ENCODE measurements at regions not wholly inside any gene's neighbourhood (a gene's known extent, or its start where the extent isn't known, plus 50 kb on each side); places are given as distances from the start of the nearest gene placed in this dataset.

- TF ChIP-seq ZNF281 (CRISPR knock-in tag; IDR thresholded peaks at IDR 0.05) = no peak
- no peak for TF ChIP-seq SMAD4 (CRISPR knock-in tag; IDR thresholded peaks at IDR 0.05)
- no peak for TF ChIP-seq MLX (CRISPR knock-in tag; IDR thresholded peaks at IDR 0.05)
- TF ChIP-seq TCF7 (CRISPR knock-in tag; IDR thresholded peaks at IDR 0.05; ENCODE audit: low read depth) = no peak
- no peak for TF ChIP-seq FOXJ3 (CRISPR knock-in tag; IDR thresholded peaks at IDR 0.05; ENCODE audit: borderline replicate concordance)
- TF ChIP-seq ELF4 (CRISPR knock-in tag; IDR thresholded peaks at IDR 0.05; ENCODE audit: low read depth) = no peak
- no peak for TF ChIP-seq MXD4 (CRISPR knock-in tag; IDR thresholded peaks at IDR 0.05; ENCODE audit: borderline replicate concordance)
- TF ChIP-seq RELA (CRISPR knock-in tag; IDR thresholded peaks at IDR 0.05; ENCODE audit: borderline replicate concordance) = no peak
These were observed 185.5 kb downstream of the FOXL1 start (continued) for GRCh38 chr16:86763819-86764218.

- Mint-ChIP-seq H3K36me3 (no peaks in the 10 kb centered on the region), H3K27ac (no peak overlapping the region), H3K27me3 (ENCODE audit: low read depth) (peaks cover 9% of the 10 kb centered on the region; the same call in 1 of the 2 replicates), H3K4me1 (peaks cover 42% of the 10 kb centered on the region), H3K9me3 (peaks cover 5% of the 10 kb centered on the region; the same call in 1 of the 2 replicates), H3K4me3 (no peak overlapping the region)
- ChIA-PET CTCF (interaction anchor here (0.5 to 1.6 kb wide), 7 partner anchors 9 to 691 kb away, joined by 3 to 8 read pairs (median 3); no protein-coding TSS in a partner anchor), POLR2A (no interaction called here)
- ATAC-seq (no peak), DNase-seq (ENCODE audit: low spot score) (no peak)
- TF ChIP-seq NR1H2 (CRISPR knock-in tag; IDR thresholded peaks at IDR 0.05) (no peak), AR (CRISPR knock-in tag; IDR thresholded peaks at IDR 0.05) (no peak), PRRX2 (CRISPR knock-in tag; IDR thresholded peaks at IDR 0.05) (no peak), NR2C2 (CRISPR knock-in tag; IDR thresholded peaks at IDR 0.05) (no peak), MLX (CRISPR knock-in tag; IDR thresholded peaks at IDR 0.05) (no peak), ZNF671 (CRISPR knock-in tag; IDR thresholded peaks at IDR 0.05) (no peak), EMX1 (CRISPR knock-in tag; IDR thresholded peaks at IDR 0.05) (no peak)
- TF ChIP-seq, protein P1, sequence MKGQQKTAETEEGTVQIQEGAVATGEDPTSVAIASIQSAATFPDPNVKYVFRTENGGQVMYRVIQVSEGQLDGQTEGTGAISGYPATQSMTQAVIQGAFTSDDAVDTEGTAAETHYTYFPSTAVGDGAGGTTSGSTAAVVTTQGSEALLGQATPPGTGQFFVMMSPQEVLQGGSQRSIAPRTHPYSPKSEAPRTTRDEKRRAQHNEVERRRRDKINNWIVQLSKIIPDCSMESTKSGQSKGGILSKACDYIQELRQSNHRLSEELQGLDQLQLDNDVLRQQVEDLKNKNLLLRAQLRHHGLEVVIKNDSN (CRISPR knock-in tag; IDR thresholded peaks at IDR 0.05) = no peak
These were observed 186.2 kb downstream of the FOXL1 start for GRCh38 chr16:86764551-86764950.

DNA sequence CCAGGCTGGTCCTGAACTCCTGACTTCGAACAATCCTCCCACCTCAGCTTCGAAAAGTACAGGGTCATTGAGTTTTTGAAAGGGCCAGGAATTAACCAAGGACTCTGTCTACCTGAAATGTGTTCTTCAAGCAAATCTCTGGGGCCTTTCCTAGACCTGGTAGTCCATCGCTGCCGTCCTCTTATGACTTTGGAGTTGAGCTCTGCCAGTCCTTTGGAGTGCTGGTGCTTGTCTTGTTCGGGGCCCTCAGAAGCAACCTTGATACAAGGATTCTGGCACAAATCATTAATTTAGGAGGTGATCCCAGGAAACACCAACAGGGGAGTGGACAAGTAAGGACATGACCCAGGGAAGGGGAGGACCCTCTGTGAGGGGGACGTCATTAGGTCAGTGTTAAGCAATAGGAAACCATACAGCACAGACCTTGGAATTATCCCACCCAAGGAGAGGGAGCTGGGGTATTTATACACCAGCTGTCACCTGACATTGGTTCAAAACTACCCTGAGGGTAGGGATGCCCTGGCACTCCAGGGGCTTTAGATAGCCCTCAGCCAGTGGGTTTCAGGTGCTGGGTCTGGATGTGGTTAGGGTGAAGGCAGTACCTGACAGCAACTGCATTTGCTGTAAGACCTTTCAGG is 187.2 kb downstream of the FOXL1 start:
- ATAC-seq (no peak), DNase-seq (ENCODE audit: low spot score) (no peak)
- Mint-ChIP-seq H3K9me3 (peaks cover 5% of the 10 kb centered on the region; the same call in 1 of the 2 replicates), H3K27ac (no peak overlapping the region), H3K4me3 (no peak overlapping the region), H3K36me3 (no peaks in the 10 kb centered on the region), H3K27me3 (ENCODE audit: low read depth) (peaks cover 8% of the 10 kb centered on the region; the same call in 1 of the 2 replicates), H3K4me1 (peaks cover 34% of the 10 kb centered on the region)
- ChIA-PET CTCF (interaction anchor here (0.9 kb wide), 1 partner anchor 9 kb away, joined by 3 read pairs; no protein-coding TSS in a partner anchor), POLR2A (no interaction called here)
- TF ChIP-seq RELA (CRISPR knock-in tag; IDR thresholded peaks at IDR 0.05; ENCODE audit: borderline replicate concordance) (no peak), SMAD3 (CRISPR knock-in tag; IDR thresholded peaks at IDR 0.05; ENCODE audit: borderline replicate concordance) (no peak), ZNF317 (CRISPR knock-in tag; IDR thresholded peaks at IDR 0.05; ENCODE audit: borderline replicate concordance, low read depth) (no peak)
